Hypothalamus (tissue), 51 donors: ENCODE measurements at regions not wholly inside any gene's neighbourhood (a gene's known extent, or its start where the extent isn't known, plus 50 kb on each side); places are given as distances from the start of the nearest gene placed in this dataset.

Experiments
- DNase-seq, 51 donors: peaks; one replicate each; lab custom pipeline; 2025; lab: John Stamatoyannopoulos, UW

DNA sequence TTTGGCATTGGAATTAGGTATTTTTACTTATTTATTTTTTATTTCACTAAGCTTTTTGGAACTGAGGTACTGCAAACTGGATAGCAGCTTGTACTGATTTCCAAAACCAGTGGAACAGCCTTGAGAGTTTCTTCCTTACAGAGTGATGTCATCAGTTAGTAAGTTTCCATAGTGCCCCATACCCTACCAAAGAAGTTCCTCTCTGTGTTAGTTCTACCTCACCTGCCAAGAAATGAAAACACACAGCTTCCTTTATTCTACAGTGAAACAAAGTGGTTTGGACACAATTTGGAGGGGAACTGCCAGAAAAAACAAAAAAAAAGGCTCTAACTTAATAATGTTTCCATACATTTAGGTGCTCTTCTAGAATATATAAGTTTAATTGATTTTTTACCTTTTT lies 430.9 kb upstream of the ADGRL2 start:
- DNase-seq, result no peak

- DNase-seq, result no peak
Measured at GRCh38 chr1:81366173-81366572, 434.6 kb upstream of the ADGRL2 start.

- DNase-seq, result no peak
Measured at GRCh38 chr1:81364088-81364487, 436.6 kb upstream of the ADGRL2 start.

GRCh38 chr1:81358151-81358550 lies 442.6 kb upstream of the ADGRL2 start:
- DNase-seq, result no peak

DNA sequence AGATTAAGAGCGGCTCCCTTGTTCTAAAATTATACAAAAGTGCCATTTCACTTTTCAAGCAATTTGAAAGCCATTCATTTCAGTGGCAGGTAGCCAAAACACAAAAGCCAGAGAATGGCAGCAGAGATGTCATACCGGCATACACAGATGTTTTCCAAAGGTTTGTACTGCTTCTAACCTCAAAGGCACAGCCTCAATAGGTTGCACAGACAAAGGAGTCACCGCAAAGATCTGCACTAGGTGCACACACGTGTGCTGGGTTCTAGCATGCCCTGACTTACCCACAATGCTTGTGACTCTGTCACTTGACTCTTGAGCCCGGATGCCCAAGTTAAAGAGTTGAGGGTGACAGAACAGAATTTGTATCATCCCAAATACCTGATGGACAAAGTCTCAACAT lies 448.9 kb upstream of the ADGRL2 start:
- no peak for DNase-seq

DNA sequence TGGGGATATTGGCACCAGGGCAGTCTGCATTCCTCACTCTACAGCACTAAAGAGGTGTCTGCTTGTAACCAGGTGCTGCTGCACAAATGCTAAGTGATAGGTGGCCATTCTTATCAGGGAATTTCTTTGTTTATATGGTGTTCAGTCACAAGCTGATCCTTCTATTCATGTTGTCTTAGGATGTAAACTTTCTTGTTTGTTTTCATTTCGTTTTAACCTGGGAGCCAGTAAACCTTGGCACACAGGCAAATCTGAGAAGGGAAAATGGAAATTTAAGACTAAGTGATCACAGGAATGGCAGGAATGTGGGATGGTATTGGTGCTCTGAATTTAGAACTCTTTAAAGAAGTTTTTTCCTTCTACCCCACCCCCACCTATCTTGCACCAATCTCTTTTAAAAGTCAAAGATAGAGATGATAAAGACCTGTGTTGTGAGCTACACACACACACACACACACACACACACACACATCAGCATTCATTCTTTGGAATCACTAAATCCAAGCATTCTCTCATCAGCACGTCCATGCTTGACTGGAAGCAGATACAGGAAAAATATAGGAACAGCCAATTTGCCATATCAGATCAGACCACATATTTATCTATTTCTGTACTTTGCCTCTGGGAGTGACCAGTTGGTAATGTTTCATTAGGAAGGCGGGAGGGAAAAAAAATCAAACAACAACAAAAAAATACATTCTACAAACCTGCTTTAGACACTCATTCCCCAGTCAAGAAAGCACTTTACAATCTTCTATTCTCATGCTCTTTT lies 451.4 kb upstream of the ADGRL2 start:
- DNase-seq, result no peak

GRCh38 chr1:81345110-81345509 lies 455.6 kb upstream of the ADGRL2 start:
- DNase-seq, result no peak

- no peak for DNase-seq
Measured at GRCh38 chr1:81340239-81340638, 460.5 kb upstream of the ADGRL2 start.

DNA sequence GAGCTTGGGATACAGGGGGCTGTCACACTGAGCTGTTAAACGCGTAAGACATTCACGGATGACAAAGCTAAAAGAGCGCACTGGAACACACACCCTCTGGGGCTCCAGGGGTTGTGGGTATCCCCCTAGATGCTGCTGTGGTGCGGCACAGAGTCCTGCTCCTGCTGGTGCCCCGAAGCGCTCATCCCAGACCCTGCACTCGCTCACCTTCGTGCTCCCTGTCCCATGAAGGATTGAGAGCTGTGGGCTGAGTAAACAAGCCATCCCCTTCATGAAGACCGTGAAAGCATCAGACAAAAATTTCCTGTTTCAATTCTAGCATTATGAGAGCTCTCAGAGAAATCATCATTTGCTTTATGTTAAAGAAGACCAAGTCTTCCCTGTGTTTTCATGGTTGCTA lies 463.5 kb upstream of the ADGRL2 start:
- DNase-seq, result no peak

- no peak for DNase-seq
Measured at GRCh38 chr1:81335876-81336275, 464.9 kb upstream of the ADGRL2 start.

- DNase-seq, result no peak
Measured at GRCh38 chr1:81330521-81330920, 470.2 kb upstream of the ADGRL2 start.

- DNase-seq, result no peak
Measured at GRCh38 chr1:81330111-81330510, 470.6 kb upstream of the ADGRL2 start.

DNA sequence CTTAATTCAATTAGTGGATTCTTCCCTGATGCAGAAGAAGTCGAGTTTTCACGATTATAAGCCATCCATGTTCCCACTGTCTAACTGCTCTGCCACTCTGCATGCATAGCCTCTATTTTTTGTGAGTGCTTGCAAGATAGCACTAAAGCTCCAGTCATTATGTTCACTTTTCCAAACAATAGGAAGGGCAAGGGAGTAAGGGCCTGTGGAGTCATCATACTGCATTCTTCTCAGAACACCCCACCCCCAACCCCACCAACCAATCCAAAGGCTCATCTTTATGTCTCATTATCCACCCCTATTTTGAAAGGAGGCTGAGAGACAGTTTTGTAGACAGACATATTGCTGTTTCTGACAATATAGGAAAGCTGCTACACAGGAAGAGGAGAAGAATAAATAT lies 471.7 kb upstream of the ADGRL2 start:
- no peak for DNase-seq

DNA sequence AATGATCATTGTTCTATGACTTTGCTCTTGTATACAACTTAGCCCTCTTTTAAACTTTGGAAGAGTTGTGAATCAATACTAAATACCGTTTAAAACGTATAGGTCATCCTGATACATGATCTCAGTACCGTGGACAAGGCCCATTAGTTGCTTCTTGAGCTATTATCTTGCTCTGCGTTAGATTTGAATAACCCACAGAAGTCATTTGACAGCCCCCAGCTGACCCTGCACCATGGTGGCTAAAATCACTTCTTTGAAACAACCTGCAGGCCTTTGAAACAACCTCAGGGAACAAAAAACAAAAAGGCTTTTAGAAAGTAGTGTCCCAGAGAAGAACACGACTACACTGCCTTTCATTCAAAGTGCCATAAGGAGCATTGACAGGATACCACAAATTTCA lies 473.0 kb upstream of the ADGRL2 start:
- no peak for DNase-seq

DNA sequence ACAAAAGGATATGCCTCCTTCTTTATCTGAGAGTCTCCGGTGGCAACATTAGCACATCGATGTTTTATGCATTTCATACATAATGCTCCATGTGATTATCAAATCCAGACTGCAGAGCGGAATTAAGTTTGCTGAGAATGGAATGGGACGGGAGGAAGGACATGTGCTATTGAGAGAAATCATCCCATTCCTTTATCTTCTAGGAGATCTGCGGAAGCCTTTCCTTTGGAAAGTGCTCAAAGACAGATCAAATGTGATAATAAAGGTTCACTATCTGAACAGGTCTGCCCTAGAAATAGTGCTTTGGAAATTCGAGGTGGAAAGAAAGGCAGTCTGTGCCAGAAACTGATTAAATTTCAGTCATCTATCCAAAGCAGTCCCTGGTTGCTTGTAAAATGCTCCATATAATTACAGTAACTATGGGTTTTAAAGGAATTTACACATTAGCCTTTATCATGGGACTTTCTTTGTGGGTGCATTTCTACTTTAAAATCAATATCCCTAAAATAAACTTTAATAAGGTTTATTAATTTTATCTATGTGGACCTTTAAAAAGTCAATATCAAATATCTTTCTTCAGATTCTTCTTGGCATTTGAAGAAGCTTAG lies 473.5 kb upstream of the ADGRL2 start:
- no peak for DNase-seq

- DNase-seq, result no peak
Measured at GRCh38 chr1:81326212-81326611, 474.5 kb upstream of the ADGRL2 start.

- no peak for DNase-seq
Measured at GRCh38 chr1:81325397-81325796, 475.3 kb upstream of the ADGRL2 start.

DNA sequence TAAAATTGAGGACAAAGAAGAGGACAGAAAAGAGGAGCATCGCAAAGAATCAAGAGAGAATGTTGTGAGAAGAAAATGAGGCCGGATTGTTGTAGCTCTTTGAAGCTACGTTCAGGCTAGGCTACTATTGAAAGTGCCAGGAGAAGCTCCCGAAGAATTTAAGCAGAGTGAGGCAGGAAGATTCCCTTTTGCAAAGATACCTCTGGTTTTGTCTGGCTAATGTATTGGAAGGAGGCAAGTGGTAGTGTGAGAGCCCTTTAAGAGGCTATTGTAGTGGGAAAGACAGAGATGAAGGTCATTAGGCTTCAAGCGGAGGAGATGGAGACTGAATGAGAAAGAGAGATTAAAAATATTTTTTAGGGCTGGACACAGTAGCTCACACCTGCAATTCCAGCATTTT lies 476.9 kb upstream of the ADGRL2 start:
- DNase-seq, result no peak

- DNase-seq, result no peak
Measured at GRCh38 chr1:81317191-81317590, 483.5 kb upstream of the ADGRL2 start.

DNA sequence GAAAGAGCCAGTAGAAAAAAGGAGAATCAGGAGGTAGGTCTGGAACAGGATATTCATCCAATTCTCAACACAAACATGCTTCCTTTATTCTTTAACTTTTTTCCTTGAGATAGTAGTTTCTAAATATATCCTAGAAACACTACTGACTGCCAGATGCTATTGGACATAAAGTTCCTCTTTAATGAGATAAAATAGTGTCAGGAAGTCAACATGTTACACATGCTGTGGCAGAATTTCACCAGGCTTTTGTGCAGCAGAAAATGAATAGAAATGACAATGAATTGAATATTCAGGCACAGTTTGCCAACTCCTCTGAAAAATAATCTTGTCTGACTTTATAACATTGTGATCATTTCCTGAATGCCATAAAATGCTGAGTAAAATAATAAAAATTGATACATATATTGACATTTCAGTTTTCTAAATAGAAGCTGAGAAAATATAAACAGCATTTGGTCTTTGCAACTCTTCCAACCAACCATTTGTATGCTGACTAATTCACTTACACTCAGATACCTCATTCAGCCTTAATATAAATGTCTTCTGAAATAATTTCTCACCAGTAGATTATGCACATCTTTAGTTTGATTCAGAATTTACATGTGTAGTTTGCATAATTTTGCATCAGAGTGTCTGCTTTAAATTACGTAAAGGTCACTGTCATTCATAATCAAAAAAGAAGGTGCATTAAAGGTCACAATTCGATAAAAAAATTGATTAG lies 486.1 kb upstream of the ADGRL2 start:
- no peak for DNase-seq

DNA sequence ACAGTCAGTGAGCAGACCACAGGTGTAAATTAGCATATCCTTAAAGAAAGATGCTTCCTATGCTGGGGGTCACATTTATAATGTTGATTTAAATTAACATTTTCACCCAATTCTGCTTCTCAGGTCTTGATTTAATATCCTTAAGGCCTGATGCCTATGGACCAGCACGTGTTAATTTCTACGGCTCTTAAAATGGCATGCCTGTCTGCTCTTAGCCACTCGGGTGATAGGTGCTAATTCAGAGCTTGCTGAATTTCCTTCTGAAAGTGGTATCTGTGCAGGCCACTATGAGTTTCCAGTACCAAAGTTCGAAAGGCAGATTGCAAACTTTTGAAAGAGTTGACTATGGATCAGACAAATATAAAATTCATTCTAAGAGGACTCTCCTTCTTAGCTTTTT lies 487.4 kb upstream of the ADGRL2 start:
- DNase-seq, result no peak

DNA sequence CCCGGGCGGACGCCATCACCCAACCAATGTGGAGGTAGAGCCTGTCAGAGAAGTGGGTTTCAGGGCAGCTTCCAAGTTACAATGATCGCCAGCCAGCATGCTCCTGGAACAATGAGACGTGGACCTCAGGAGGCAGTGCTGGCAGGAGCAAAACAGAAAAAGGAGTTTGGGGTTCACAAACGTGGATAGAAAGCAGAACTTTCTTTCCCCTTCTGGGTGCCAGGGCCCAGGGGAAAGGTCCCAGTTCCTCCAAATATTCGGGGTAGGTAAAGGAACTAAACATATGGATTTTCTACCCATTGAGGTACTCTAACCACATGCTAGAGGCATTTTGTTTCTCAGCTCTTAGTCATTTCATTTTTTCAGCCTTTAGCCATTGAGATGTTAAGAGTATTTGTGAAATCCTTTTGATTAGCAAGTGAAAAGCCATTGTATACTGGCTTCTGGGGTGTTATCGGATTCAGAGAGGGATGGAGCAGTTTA lies 488.4 kb upstream of the ADGRL2 start:
- no peak for DNase-seq
